NCI-H2029 (cell line): ENCODE measurements at regions not wholly inside any gene's neighbourhood (a gene's known extent, or its start where the extent isn't known, plus 50 kb on each side); places are given as distances from the start of the nearest gene placed in this dataset.
"Not testable (repeated sequence)": the region's sequence is repeated elsewhere in the genome, so short reads cannot be mapped to it uniquely, and the experiment has no call there.

Experiments
- DNase-seq: peaks from one replicate; lab custom pipeline; 2025; lab: John Stamatoyannopoulos, UW

DNA sequence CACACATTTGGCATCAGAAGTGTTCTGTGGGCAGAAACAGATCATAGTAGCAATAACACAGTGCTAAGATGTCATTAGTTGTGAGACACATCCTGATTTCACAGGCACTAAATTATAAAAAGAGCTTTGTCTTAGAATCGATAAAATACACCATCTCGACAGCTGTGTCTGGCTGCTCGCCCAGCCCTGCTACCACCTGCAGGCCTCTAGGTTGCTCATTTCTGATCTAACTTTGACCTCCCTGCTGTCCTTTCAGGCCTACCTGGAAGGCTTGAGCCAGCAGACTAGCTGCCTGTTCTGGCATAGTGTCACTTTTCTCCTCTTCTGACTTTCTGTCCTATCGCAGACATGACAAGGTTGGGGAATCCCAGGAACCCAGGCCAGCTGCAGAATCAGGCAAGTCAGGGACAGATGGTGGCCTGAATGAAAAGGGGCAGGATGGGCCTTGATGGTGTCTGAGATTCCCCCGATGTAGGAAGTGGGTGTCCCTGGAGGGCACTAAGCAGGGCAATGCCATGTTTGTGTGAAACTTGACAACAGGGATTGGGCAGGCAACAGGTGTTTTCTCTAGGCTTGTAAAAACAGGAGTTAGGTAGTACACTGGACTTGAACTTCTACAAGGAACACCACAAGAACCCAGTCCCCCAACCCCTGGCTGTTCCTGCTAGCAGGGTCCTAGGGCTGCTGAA lies 66.6 kb upstream of the RHOU start:
- peak; percentile 2 for DNase-seq

DNA sequence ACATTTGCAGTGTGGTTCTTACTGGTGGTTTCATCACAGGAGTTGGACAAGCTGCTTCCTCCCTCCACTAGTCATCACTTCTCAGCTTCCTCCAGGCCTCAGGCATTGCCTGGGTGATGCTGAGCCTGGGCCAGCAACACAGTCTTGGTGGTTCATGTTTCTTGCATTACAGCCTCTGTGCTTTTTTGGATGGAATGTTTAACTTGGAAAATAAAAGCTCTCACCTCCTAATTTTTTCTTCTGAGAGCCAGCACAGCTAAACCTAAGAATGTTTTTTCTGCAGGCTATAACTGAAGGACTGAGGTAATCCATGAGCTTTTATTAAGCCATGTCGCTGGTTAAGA lies 66.1 kb upstream of the RHOU start:
- DNase-seq: no peak

DNA sequence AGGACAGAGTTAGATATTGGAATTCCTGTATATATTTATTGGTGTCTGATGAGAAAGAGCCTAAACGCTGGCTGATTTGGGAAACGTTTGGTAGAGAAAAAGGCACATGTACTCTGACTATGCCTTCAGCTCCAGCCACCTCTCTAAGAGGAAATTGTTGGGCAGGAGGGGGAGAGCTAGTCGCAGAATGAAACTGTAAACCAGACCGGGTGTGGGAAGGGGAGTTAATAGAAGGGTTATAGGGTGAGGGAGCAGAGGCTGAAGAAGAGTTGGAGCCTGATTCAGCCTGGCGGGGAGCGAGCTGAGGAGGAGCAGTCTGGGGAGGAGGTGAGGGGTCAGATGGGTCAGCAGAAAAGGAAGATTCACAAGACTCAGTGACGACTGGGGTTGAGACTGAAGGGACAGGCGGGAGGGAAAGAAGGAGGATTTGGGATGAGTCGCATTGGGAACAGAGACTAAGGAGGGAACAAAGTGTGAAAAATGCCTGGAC lies 54.2 kb upstream of the RHOU start:
- not testable (repeated sequence) for DNase-seq

DNA sequence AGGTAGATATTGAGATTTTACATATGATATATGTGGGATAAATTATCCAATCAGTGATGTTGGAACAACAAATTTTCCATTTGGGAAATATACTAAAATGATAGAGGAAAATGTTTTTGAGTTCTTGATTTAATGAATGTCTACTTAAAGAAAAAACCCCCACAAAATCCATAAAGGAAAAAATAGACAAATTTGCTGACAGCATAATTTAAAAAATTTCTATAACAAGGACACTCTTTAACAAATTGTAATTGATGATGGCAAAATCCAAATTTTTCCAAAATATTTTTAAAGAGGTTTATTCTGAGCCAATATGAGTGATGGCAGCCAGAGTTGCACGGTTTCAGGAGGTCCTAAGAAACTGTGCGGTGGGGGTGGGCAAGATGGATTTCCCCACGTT lies 51.9 kb upstream of the RHOU start:
- DNase-seq: no peak

DNA sequence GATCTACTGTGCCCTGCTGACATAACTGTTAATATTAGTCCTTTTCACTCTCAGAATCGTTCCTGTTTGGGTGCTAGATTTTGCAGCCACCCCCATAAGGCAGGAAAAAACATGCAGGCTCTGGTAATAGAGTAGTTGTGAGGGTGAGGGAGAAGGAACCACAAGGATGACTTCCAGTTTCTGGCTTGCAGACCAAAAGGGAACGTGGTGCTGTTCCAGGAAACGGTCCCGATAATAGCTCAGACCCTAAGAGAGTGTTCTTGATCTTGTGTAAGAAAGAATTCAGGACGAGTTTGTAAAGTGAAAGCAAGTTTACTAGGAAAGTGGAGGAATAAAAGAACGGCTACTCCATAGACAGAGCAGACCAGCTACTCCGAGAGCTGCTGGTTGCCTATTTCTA lies 50.7 kb upstream of the RHOU start:
- DNase-seq: no peak

DNA sequence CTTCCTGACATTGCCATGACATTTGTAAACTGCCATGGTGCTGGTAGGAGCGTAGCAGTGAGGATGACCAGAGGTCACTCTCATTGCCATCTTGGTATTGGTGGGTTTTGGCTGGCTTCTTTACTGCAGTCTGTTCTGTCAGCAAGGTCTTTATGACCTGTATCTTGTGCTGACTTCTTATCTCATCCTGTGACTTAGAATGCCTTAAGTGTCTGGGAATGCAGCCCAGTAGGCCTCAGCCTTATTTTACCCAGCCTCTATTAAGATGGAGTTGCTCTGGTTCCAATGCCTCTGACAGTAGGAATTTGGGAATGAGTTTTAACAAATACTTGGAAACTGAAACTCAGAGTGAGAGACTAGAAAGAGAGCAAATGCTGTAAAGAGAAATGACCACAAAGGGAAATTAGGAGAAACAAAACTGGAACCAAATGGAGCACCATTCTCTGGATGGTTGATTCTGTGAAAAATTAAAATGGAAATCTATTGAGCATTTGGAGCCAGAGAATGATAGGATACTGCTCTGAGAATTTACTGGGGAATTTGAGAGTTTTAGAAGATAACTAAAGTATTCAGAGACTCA lies 50.1 kb upstream of the RHOU start:
- DNase-seq: no peak
